GM12878 (cell line): ENCODE measurements at regions not wholly inside any gene's neighbourhood (a gene's known extent, or its start where the extent isn't known, plus 50 kb on each side); places are given as distances from the start of the nearest gene placed in this dataset.

Experiments
- BMI1 ChIP-seq: fragments of 450-650 bp; IDR thresholded peaks from 2 replicates; pipeline ENCODE4 v1.6.1; 2016; ENCODE audit warnings: mild to moderate bottlenecking, moderate library complexity, borderline replicate concordance
- CEBPB ChIP-seq, 2 experiments: fragments of 150-350 bp in 1 of 2; IDR thresholded peaks; 2 replicates each; pipeline ENCODE4 v1.6.1; 2012 to 2014; ENCODE audit warnings: low read depth in 2 of 2, low read length in 2 of 2, borderline replicate concordance in 1 of 2, inconsistent platforms in 1 of 2
- CTCF ChIP-seq, 3 experiments: IDR thresholded peaks in 2 of 3; conservative IDR thresholded peaks in 1 of 3; 2 replicates each; pipeline ENCODE4 v1.5.1; 2011; ENCODE audit warnings: low read depth in 3 of 3, low read length in 3 of 3, mild to moderate bottlenecking in 3 of 3, control low read depth in 2 of 3, moderate library complexity in 2 of 3, inconsistent platforms in 1 of 3, mixed read lengths in 1 of 3; ENCODE audit not compliant: control insufficient read depth in 2 of 3, insufficient read depth in 1 of 3; ENCODE audit errors: extremely low read depth in 1 of 3
- DPF2 ChIP-seq: fragments of 450-650 bp; IDR thresholded peaks from 2 replicates; pipeline ENCODE4 v1.6.1; 2017; ENCODE audit warnings: mild to moderate bottlenecking
- POLR2AphosphoS5 ChIP-seq: IDR thresholded peaks from 2 replicates; pipeline ENCODE4 v1.6.1; 2011; ENCODE audit warnings: mild to moderate bottlenecking, low read length, inconsistent platforms
- USF1 ChIP-seq: IDR thresholded peaks from 2 replicates; pipeline ENCODE4 v1.6.1; 2011; ENCODE audit warnings: borderline replicate concordance, low read depth, mild to moderate bottlenecking, moderate library complexity, mixed read lengths, low read length; ENCODE audit not compliant: insufficient read depth; ENCODE audit errors: extremely low read length
- ZSCAN29 ChIP-seq: fragments of 450-650 bp; IDR thresholded peaks from 2 replicates; pipeline ENCODE4 v1.6.1; 2017; ENCODE audit warnings: mild to moderate bottlenecking, moderate library complexity

- TF ChIP-seq POLR2AphosphoS5: no peak
- TF ChIP-seq DPF2: no peak
- no peak for TF ChIP-seq CTCF (IDR thresholded peaks at IDR 0.05 in 2 of 3, conservative IDR thresholded peaks at IDR 0.05 in 1 of 3; ENCODE audit: control insufficient read depth in 2 of 3, extremely low read depth in 1 of 3, insufficient read depth in 1 of 3, low read depth in 3 of 3, low read length in 3 of 3)
- TF ChIP-seq BMI1: no peak
- no peak for TF ChIP-seq CEBPB (IDR thresholded peaks at IDR 0.05; ENCODE audit: borderline replicate concordance in 1 of 2, low read depth in 2 of 2, low read length in 2 of 2)
- no peak for TF ChIP-seq USF1
- TF ChIP-seq ZSCAN29: no peak
These were observed 471.5 kb downstream of the CD109 start for GRCh38 chr6:74167511-74167910.
